COLO668 (cell line): ENCODE measurements at regions not wholly inside any gene's neighbourhood (a gene's known extent, or its start where the extent isn't known, plus 50 kb on each side); places are given as distances from the start of the nearest gene placed in this dataset.

Experiments used
- DNase-seq: peaks from one replicate; lab custom pipeline; 2025; ENCODE audit not compliant: unreplicated experiment; lab: John Stamatoyannopoulos, UW

GRCh38 chr1:232110281-232111090 is 483.9 kb downstream of the DISC1 start:
- DNase-seq = no peak

- no peak for DNase-seq
These were observed 482.8 kb downstream of the DISC1 start for GRCh38 chr1:232109391-232109790.

DNA sequence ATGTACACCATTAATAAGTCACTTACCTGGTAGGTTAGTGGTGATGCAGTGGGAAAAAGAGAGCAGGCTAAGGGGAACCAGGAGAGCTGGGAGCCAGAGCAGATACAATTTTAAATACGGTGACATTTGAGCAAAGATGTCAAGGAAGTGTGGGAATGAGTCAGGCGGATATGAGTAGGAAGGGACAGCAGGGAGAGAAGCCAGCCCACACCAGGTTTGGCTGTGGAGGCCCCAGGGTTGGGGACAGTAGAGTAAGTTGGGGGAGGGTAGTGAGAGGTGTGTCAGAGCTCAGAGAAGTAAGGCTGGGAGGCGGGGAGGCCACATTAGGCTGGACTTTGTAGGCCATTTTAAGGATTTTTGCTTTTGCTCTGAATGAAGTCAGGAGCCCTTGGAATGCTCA is 482.0 kb downstream of the DISC1 start:
- DNase-seq = no peak

DNA sequence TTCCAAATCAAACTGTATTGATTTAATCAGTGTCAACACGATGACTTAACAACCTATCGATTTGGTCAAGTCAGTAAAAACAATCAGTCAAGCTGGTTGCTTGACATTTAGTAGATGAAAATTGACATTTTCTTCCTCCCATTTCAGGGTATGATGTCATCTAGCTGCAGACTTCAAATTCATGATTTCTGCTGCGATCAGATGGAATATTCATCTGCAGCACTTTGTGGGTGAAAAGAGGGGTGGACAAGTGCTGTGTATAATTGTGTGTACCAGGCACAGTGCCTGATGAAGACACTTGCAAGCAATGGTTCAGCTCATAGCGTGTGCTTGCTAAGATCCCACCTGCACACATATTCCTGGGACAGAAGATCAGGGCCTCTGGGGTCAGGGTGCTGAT is 479.8 kb downstream of the DISC1 start:
- no peak for DNase-seq

- no peak for DNase-seq
These were observed 479.0 kb downstream of the DISC1 start for GRCh38 chr1:232105561-232105960.

GRCh38 chr1:232101231-232101630 is 474.6 kb downstream of the DISC1 start:
- no peak for DNase-seq

GRCh38 chr1:232096751-232097150 is 470.2 kb downstream of the DISC1 start:
- DNase-seq = no peak
